ENCODE measurements at regions not wholly inside any gene's neighbourhood (a gene's known extent, or its start where the extent isn't known, plus 50 kb on each side); places are given as distances from the start of the nearest gene placed in this dataset.

- Histone ChIP-seq H3K4me3 (ENCODE audit: low read length) (no peak overlapping the region), H3K9me3 (ENCODE audit: low read length) (no peaks in the 10 kb centered on the region), H3K4me1 (ENCODE audit: insufficient read depth, low read length) (peaks cover 18% of the 10 kb centered on the region), H2AFZ (ENCODE audit: low read depth, low read length) (no peak overlapping the region), H3K36me3 (ENCODE audit: insufficient read depth, low read length) (no peaks in the 10 kb centered on the region), H3K27me3 (ENCODE audit: insufficient read depth, low read length) (no peaks in the 10 kb centered on the region)
Observed at GRCh38 chr13:58597552-58597951, 966.0 kb downstream of the PCDH17 start.

DNA sequence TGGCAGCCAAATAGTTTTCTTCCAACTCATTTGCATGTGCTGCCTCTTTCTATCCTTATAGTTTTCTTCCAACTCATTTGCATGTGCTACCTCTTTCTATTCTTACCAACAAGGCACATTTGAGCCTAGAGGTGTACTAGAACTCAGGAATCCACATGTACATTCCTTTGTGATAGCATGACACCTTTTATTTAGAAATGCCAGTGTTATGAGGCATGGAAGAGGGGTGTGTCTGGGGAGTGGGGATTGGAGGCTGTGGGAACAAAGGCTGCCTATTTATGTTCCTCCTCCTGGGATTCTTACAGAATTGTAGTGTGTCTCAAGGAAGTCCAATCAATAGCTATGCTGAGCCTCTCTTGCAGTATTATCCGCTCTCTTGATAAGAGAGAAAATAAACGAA is 966.7 kb downstream of the PCDH17 start:
- Histone ChIP-seq H2AFZ (ENCODE audit: low read depth, low read length) (no peak overlapping the region), H3K9me3 (ENCODE audit: low read length) (no peaks in the 10 kb centered on the region), H3K36me3 (ENCODE audit: insufficient read depth, low read length) (no peaks in the 10 kb centered on the region), H3K4me1 (ENCODE audit: insufficient read depth, low read length) (peaks cover 18% of the 10 kb centered on the region), H3K4me3 (ENCODE audit: low read length) (no peak overlapping the region), H3K27me3 (ENCODE audit: insufficient read depth, low read length) (no peaks in the 10 kb centered on the region)

DNA sequence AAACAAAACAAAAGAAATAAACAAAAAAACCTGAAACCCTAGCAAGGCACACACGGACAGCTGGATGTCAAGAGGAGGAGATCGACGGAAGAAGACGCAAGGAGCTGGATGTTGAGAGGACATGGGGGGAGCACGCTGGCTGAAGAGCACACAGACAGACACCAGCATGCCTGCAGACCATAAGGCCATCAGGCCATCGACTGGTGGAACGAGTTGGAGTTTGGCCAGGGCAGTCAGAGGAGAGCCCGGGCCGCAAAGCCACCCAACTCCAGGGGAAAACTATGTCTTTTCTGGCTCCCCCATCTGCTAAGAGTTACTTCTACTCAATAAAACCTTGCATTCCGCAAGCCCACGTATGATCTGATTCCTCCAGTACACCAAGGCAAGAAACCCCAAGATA is 979.6 kb downstream of the PCDH17 start:
- H3K4me3 ChIP-seq (ENCODE audit: low read length): no peak overlapping the region
- H3K27me3 ChIP-seq (ENCODE audit: insufficient read depth, low read length): no peaks in the 10 kb centered on the region
- no peak overlapping the region for H2AFZ ChIP-seq (ENCODE audit: low read depth, low read length)
- H3K4me1 ChIP-seq (ENCODE audit: insufficient read depth, low read length): no peaks in the 10 kb centered on the region
- H3K36me3 ChIP-seq (ENCODE audit: insufficient read depth, low read length): no peaks in the 10 kb centered on the region
- H3K9me3 ChIP-seq (ENCODE audit: low read length): peaks cover 2% of the 10 kb centered on the region

GRCh38 chr13:58617880-58618665 is 986.5 kb downstream of the PCDH17 start:
- H3K4me3 ChIP-seq (ENCODE audit: low read length): peak overlapping the region; percentile 11

DNA sequence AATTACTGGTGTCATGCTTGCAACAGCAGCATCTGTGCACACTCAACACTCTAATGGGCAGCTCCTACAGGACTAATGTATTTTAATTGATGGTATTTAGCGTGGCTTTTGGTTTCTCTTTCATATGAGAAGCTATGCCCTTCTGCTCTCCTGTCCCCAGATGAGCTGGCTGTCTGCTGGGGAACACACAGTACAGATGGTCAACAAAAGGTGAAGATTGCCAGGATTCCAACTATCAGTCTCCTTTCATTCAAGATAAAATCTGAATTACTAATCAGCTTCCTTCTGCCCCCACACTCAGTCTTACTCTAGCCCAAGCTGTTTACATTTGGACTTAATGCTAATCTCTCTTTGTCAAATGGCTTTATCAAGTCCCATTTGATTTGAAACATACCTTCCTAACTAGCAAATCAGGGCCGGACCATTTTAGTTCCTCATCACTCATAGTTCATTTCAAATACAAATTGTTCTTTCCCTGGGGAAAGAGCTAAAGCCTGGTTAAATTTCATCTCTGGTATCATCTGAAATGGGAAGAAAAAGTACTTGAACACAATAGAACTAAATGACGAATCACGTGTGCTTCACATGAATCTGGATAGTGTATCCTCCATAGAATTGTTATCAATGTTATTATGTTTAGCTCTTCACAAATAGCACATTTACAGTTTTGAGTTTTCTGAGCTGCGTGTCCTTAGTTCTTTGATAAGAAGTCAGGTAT is 988.0 kb downstream of the PCDH17 start:
- Histone ChIP-seq H3K9me3 (ENCODE audit: low read length) (peaks cover 2% of the 10 kb centered on the region), H3K36me3 (ENCODE audit: insufficient read depth, low read length) (no peaks in the 10 kb centered on the region), H3K27me3 (ENCODE audit: insufficient read depth, low read length) (no peaks in the 10 kb centered on the region), H3K4me1 (ENCODE audit: insufficient read depth, low read length) (peaks cover 42% of the 10 kb centered on the region), H3K4me3 (ENCODE audit: low read length) (peak overlapping the region; percentile 45), H2AFZ (ENCODE audit: low read depth, low read length) (peak overlapping the region; percentile 82)

More at GRCh38 chr13:58617880-58618665, 986.5 kb downstream of the PCDH17 start:
- no peaks in the 10 kb centered on the region for H3K36me3 ChIP-seq (ENCODE audit: insufficient read depth, low read length)
- H3K9me3 ChIP-seq (ENCODE audit: low read length): no peaks in the 10 kb centered on the region
- no peaks in the 10 kb centered on the region for H3K27me3 ChIP-seq (ENCODE audit: insufficient read depth, low read length)
- peaks cover 42% of the 10 kb centered on the region for H3K4me1 ChIP-seq (ENCODE audit: insufficient read depth, low read length)
- peak overlapping the region; percentile 69 for H2AFZ ChIP-seq (ENCODE audit: low read depth, low read length)

DNA sequence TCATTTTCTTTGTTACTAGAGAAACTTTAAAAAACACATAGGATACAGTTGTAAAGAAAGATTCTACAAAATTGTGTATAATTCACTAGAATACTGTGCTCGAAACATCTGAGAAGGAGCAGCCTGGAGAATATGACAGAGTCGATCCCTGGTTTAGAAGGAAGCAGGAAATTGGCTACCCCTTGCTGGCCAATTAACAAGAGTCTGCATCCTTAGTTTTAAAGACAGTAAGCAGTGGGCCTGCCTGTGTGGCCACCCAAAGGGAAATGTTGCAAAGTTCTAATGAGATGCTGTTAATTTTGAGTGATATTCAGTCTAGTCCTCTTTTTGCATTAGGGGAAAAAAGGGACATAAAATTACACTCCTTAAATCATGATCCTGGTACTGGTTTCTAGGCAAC is 988.6 kb downstream of the PCDH17 start:
- no peaks in the 10 kb centered on the region for H3K36me3 ChIP-seq (ENCODE audit: insufficient read depth, low read length)
- peaks cover 42% of the 10 kb centered on the region for H3K4me1 ChIP-seq (ENCODE audit: insufficient read depth, low read length)
- H3K4me3 ChIP-seq (ENCODE audit: low read length): peak overlapping the region; percentile 45
- peaks cover 6% of the 10 kb centered on the region for H3K9me3 ChIP-seq (ENCODE audit: low read length)
- peak overlapping the region; percentile 82 for H2AFZ ChIP-seq (ENCODE audit: low read depth, low read length)
- no peaks in the 10 kb centered on the region for H3K27me3 ChIP-seq (ENCODE audit: insufficient read depth, low read length)

DNA sequence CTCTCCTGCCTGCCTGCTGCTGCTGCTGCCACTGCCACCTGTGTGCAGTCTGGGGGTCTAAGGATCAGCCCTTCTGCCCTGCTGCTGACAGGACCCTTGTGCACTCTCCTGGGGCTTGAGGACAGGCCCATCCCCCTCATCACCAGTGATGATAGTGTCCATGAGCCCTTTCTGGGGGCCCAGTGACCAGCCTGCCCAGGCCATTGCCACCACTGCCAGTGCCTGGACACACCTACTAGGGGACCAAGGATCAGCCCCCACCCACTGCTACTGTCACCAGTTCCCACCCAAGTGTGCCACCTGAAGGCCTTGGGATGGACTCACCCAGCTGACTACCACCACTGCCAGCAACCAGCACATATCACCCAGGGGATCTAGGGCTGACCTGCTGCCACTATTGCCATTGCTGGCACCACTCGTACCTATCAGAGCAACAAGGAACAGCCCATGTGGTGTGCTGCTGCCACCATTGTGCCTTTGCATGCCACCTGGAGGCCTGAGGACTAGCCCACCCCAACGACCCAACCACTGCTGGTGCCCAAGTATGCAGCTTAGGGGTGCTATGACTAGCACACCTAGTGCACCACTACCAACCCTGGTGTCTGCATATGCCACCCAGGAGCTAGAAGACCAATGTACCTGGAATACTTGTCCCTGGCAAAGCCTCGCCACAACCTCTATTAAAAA is 994.3 kb downstream of the PCDH17 start:
- Histone ChIP-seq H3K4me3 (ENCODE audit: low read length) (no peak overlapping the region), H3K4me1 (ENCODE audit: insufficient read depth, low read length) (peaks cover 6% of the 10 kb centered on the region), H3K9me3 (ENCODE audit: low read length) (peaks cover 12% of the 10 kb centered on the region), H3K36me3 (ENCODE audit: insufficient read depth, low read length) (no peaks in the 10 kb centered on the region), H3K27me3 (ENCODE audit: insufficient read depth, low read length) (no peaks in the 10 kb centered on the region), H2AFZ (ENCODE audit: low read depth, low read length) (no peak overlapping the region)

- H3K27me3 ChIP-seq (ENCODE audit: insufficient read depth, low read length): no peaks in the 10 kb centered on the region
- no peak overlapping the region for H3K4me3 ChIP-seq (ENCODE audit: low read length)
- no peak overlapping the region for H2AFZ ChIP-seq (ENCODE audit: low read depth, low read length)
- H3K9me3 ChIP-seq (ENCODE audit: low read length): peaks cover 4% of the 10 kb centered on the region
- H3K4me1 ChIP-seq (ENCODE audit: insufficient read depth, low read length): no peaks in the 10 kb centered on the region
- H3K36me3 ChIP-seq (ENCODE audit: insufficient read depth, low read length): no peaks in the 10 kb centered on the region
Observed at GRCh38 chr13:58630794-58631193, 999.2 kb downstream of the PCDH17 start.

DNA sequence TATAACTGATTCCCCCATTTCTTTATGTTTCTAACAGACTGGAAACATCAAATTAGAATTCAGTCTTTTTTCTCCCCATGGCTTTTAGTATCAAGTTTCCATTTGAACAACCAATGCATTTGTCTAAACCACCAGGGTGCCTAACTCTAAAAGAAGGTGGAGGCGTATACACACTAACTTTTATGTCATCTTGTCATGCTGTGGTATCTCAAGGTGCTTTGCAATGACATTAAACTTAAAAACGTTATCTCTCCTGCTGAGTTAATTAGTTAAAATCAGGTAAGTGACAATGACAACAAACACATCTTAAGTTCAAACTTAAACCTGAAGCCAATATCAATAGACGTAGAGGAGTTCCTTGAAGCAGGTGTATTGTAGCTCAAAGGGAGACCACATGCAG is 1001.7 kb downstream of the PCDH17 start:
- no peaks in the 10 kb centered on the region for H3K27me3 ChIP-seq (ENCODE audit: insufficient read depth, low read length)
- no peaks in the 10 kb centered on the region for H3K9me3 ChIP-seq (ENCODE audit: low read length)
- H2AFZ ChIP-seq (ENCODE audit: low read depth, low read length): no peak overlapping the region
- no peaks in the 10 kb centered on the region for H3K36me3 ChIP-seq (ENCODE audit: insufficient read depth, low read length)
- no peaks in the 10 kb centered on the region for H3K4me1 ChIP-seq (ENCODE audit: insufficient read depth, low read length)
- H3K4me3 ChIP-seq (ENCODE audit: low read length): no peak overlapping the region

GRCh38 chr13:58655086-58655485 is 1023.5 kb downstream of the PCDH17 start:
- no peaks in the 10 kb centered on the region for H3K27me3 ChIP-seq (ENCODE audit: insufficient read depth, low read length)
- H3K4me3 ChIP-seq (ENCODE audit: low read length): no peak overlapping the region
- no peaks in the 10 kb centered on the region for H3K4me1 ChIP-seq (ENCODE audit: insufficient read depth, low read length)
- H2AFZ ChIP-seq (ENCODE audit: low read depth, low read length): no peak overlapping the region
- H3K9me3 ChIP-seq (ENCODE audit: low read length): no peaks in the 10 kb centered on the region
- H3K36me3 ChIP-seq (ENCODE audit: insufficient read depth, low read length): no peaks in the 10 kb centered on the region

GRCh38 chr13:58660826-58661225 is 1029.3 kb downstream of the PCDH17 start:
- H3K27me3 ChIP-seq (ENCODE audit: insufficient read depth, low read length): no peaks in the 10 kb centered on the region
- no peaks in the 10 kb centered on the region for H3K9me3 ChIP-seq (ENCODE audit: low read length)
- no peak overlapping the region for H3K4me3 ChIP-seq (ENCODE audit: low read length)
- H3K4me1 ChIP-seq (ENCODE audit: insufficient read depth, low read length): no peaks in the 10 kb centered on the region
- no peak overlapping the region for H2AFZ ChIP-seq (ENCODE audit: low read depth, low read length)
- H3K36me3 ChIP-seq (ENCODE audit: insufficient read depth, low read length): no peaks in the 10 kb centered on the region

GRCh38 chr13:58666331-58666730 is 1034.8 kb downstream of the PCDH17 start:
- no peaks in the 10 kb centered on the region for H3K36me3 ChIP-seq (ENCODE audit: insufficient read depth, low read length)
- no peak overlapping the region for H3K4me3 ChIP-seq (ENCODE audit: low read length)
- H3K4me1 ChIP-seq (ENCODE audit: insufficient read depth, low read length): no peaks in the 10 kb centered on the region
- no peaks in the 10 kb centered on the region for H3K27me3 ChIP-seq (ENCODE audit: insufficient read depth, low read length)
- no peaks in the 10 kb centered on the region for H3K9me3 ChIP-seq (ENCODE audit: low read length)
- H2AFZ ChIP-seq (ENCODE audit: low read depth, low read length): no peak overlapping the region

- Histone ChIP-seq H3K9me3 (ENCODE audit: low read length) (no peaks in the 10 kb centered on the region), H3K4me1 (ENCODE audit: insufficient read depth, low read length) (no peaks in the 10 kb centered on the region), H3K27me3 (ENCODE audit: insufficient read depth, low read length) (no peaks in the 10 kb centered on the region), H3K36me3 (ENCODE audit: insufficient read depth, low read length) (no peaks in the 10 kb centered on the region), H3K4me3 (ENCODE audit: low read length) (no peak overlapping the region), H2AFZ (ENCODE audit: low read depth, low read length) (no peak overlapping the region)
Observed at GRCh38 chr13:58667096-58667495, 1035.6 kb downstream of the PCDH17 start.
